ENCODE measurements at regions not wholly inside any gene's neighbourhood (a gene's known extent, or its start where the extent isn't known, plus 50 kb on each side); places are given as distances from the start of the nearest gene placed in this dataset.

DNA sequence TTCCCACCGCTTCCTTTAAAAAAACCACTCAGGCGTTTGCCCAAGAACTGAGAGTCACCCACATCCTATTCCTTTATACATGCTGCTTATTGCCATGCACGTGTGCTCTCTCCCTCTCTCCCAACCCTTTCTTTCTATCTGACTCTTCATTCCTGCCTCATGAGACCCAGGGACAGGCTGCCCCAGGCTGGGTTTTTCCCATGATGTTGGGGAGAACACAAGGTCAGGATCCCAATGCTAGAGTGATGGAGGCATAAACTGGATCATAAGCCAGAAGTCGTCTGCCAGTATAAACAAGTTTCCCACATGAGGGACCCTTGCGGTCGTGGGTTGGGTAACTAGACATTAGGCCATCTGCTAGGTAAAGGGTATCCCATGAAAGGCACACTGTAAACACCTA is 64.9 kb downstream of the CD2 start:
- TF ChIP-seq, protein P1, sequence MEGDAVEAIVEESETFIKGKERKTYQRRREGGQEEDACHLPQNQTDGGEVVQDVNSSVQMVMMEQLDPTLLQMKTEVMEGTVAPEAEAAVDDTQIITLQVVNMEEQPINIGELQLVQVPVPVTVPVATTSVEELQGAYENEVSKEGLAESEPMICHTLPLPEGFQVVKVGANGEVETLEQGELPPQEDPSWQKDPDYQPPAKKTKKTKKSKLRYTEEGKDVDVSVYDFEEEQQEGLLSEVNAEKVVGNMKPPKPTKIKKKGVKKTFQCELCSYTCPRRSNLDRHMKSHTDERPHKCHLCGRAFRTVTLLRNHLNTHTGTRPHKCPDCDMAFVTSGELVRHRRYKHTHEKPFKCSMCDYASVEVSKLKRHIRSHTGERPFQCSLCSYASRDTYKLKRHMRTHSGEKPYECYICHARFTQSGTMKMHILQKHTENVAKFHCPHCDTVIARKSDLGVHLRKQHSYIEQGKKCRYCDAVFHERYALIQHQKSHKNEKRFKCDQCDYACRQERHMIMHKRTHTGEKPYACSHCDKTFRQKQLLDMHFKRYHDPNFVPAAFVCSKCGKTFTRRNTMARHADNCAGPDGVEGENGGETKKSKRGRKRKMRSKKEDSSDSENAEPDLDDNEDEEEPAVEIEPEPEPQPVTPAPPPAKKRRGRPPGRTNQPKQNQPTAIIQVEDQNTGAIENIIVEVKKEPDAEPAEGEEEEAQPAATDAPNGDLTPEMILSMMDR (IDR thresholded peaks at IDR 0.05; ENCODE audit: insufficient read depth, low read depth, low read length) = no peak
- no peak for TF ChIP-seq EZH2 (IDR thresholded peaks at IDR 0.05; ENCODE audit: insufficient read depth, low read length)

Measured in astrocyte (in vitro differentiated cells and primary cell).